Naive thymus-derived CD8-positive, alpha-beta T cell (primary cell): ENCODE measurements at regions not wholly inside any gene's neighbourhood (a gene's known extent, or its start where the extent isn't known, plus 50 kb on each side); places are given as distances from the start of the nearest gene placed in this dataset.
"Not testable (repeated sequence)": the region's sequence is repeated elsewhere in the genome, so short reads cannot be mapped to it uniquely, and the experiment has no call there.

Experiments
- ATAC-seq, 2 donors: fragments of 150-1000 bp; cut with Tn5 transposase in 1 of 2; sonication (Bioruptor Pico), chemical (Tn5 transposase) in 1 of 2; 1 replicate in 1 of 2; 2 replicates in 1 of 2; pipeline ENCODE4 v1.10.0; 2021; ENCODE audit warnings: mild to moderate bottlenecking in 2 of 2, moderate library complexity in 2 of 2
- POLR2A ChIA-PET: fragments of 350-600 bp; sonication (Branson Sonifier 250); formaldehyde crosslinking; loops from one replicate; lab custom pipeline; 2021; ENCODE audit warnings: antibody characterized with exemption; lab: Charles Lee
- DNase-seq, 10 donors: peaks; one replicate each; pipeline versions ENCODE4 v3.0.0 to v3.0.0-alpha.2; 2020 to 2022
- H3K27ac Mint-ChIP-seq, 10 donors: one replicate each; pipeline ENCODE4 v1.8.0; 2020 to 2022; ENCODE audit warnings: mild to moderate bottlenecking in 10 of 10, mixed read lengths in 10 of 10, moderate library complexity in 4 of 10, inconsistent platforms in 1 of 10
- H3K27me3 Mint-ChIP-seq, 5 donors: one replicate each; pipeline ENCODE4 v1.8.0; 2021 to 2022; ENCODE audit warnings: mixed read lengths in 5 of 5
- H3K36me3 Mint-ChIP-seq, 3 donors: one replicate each; pipeline ENCODE4 v1.8.0; 2020 to 2022; ENCODE audit warnings: mixed read lengths in 3 of 3, mild to moderate bottlenecking in 2 of 3, inconsistent platforms in 1 of 3
- H3K4me1 Mint-ChIP-seq, 4 donors: one replicate each; pipeline ENCODE4 v1.8.0; 2021 to 2022; ENCODE audit warnings: mixed read lengths in 4 of 4
- H3K4me3 Mint-ChIP-seq, 10 donors: one replicate each; pipeline ENCODE4 v1.8.0; 2020 to 2022; ENCODE audit warnings: mild to moderate bottlenecking in 10 of 10, mixed read lengths in 10 of 10, moderate library complexity in 6 of 10, inconsistent platforms in 1 of 10
- H3K9me3 Mint-ChIP-seq, 9 donors: one replicate each; pipeline ENCODE4 v1.8.0; 2020 to 2022; ENCODE audit warnings: mixed read lengths in 9 of 9, mild to moderate bottlenecking in 3 of 9, inconsistent platforms in 1 of 9, moderate library complexity in 1 of 9

GRCh38 chr12:71291746-71292145 lies 133.9 kb upstream of the TSPAN8 start:
- Mint-ChIP-seq H3K4me1 (no peaks in the 10 kb centered on the region), H3K36me3 (peaks cover 0 to 5% (median 0%) of the 10 kb centered on the region in 3 donors), H3K9me3 (peaks cover 3 to 35% (median 15%) of the 10 kb centered on the region in 9 donors), H3K4me3 (no peak overlapping the region), H3K27me3 (peaks cover 0 to 17% (median 3%) of the 10 kb centered on the region in 5 donors), H3K27ac (no peak overlapping the region)
- POLR2A ChIA-PET = no interaction called here
- ATAC-seq (no peak), DNase-seq (no peak)

- Mint-ChIP-seq H3K36me3 (no peaks in the 10 kb centered on the region), H3K4me1 (no peaks in the 10 kb centered on the region), H3K4me3 (no peak overlapping the region), H3K9me3 (peaks cover 0 to 7% (median 0%) of the 10 kb centered on the region in 9 donors), H3K27me3 (peaks cover 0 to under 1% (median 0%) of the 10 kb centered on the region in 5 donors), H3K27ac (no peak overlapping the region)
- no peak for ATAC-seq
- no peak for DNase-seq
- POLR2A ChIA-PET = no interaction called here
These were observed 126.1 kb upstream of the TSPAN8 start for GRCh38 chr12:71283883-71284282.

DNA sequence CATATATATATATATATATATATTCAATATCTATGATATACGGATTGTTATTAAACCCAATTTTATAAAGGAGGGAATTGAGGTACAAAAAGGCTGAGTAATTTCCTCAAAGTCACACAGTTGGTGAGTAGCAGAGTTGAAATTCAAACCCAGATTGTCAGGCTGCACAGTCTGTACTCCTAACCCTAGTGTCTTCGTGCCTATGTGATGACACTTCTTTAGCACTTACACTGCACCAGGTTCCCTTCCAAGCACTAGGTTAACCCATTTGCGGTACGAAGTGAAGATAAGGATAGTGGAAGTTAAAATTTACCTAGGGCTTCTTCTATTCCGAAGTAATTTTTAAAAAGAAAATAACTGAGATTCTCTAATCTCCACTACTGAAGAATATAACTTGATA lies 125.1 kb upstream of the TSPAN8 start:
- POLR2A ChIA-PET = no interaction called here
- no peak overlapping the region for H3K27ac Mint-ChIP-seq
- ATAC-seq = no peak
- H3K4me1 Mint-ChIP-seq = no peaks in the 10 kb centered on the region
- H3K4me3 Mint-ChIP-seq = no peak overlapping the region
- no peak for DNase-seq
- peaks cover 0 to 7% (median 0%) of the 10 kb centered on the region in 9 donors for H3K9me3 Mint-ChIP-seq
- H3K36me3 Mint-ChIP-seq = no peaks in the 10 kb centered on the region
- H3K27me3 Mint-ChIP-seq = peaks cover 0 to 4% (median 0%) of the 10 kb centered on the region in 5 donors

DNA sequence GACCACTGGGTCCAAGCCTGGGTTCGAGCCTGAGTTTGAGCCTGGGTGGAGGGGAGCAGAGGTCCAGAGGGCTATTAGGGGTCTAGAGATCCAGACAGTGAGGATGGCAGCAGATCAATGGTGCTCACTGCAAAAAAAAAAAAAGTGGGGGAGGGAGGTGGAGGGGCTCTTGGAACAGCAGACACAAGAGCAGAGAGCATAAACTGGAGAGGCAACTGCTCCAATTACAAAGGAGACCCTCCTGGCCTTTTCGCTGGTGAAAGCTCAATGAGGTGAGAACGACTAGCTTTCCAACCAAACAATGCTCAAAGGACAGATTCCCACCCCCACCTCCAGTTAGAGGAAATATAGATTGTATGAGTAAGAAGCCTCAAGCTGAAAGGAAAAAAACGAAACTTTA lies 124.2 kb upstream of the TSPAN8 start:
- no peak overlapping the region for H3K4me3 Mint-ChIP-seq
- DNase-seq = no peak
- no peak overlapping the region for H3K27ac Mint-ChIP-seq
- no peaks in the 10 kb centered on the region for H3K4me1 Mint-ChIP-seq
- no peak for ATAC-seq
- POLR2A ChIA-PET = no interaction called here
- H3K9me3 Mint-ChIP-seq = peaks cover 0 to 6% (median 0%) of the 10 kb centered on the region in 9 donors
- no peaks in the 10 kb centered on the region for H3K36me3 Mint-ChIP-seq
- H3K27me3 Mint-ChIP-seq = peaks cover 0 to 4% (median 0%) of the 10 kb centered on the region in 5 donors

DNA sequence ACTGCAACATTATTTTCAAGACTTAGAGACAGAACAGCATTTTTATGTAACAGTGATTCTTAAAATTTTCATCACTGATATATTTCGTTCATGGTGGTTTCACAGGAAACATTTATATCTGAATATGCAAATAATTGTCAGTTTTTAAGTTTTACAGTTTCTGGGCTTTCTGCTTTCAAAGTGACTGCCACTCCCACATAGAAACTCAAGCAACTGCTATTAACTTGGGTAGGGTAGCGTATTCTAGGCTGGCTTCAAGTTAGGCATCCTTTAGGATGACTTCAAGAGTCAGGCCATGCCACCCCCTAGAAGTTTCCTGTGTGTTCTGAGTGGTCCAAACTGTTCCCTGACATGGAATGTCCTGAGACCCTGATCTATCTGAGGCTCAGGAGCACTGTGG lies 123.6 kb upstream of the TSPAN8 start:
- peaks cover 0 to 5% (median 0%) of the 10 kb centered on the region in 9 donors for H3K9me3 Mint-ChIP-seq
- POLR2A ChIA-PET = no interaction called here
- ATAC-seq (no peak), DNase-seq (no peak)
- no peaks in the 10 kb centered on the region for H3K36me3 Mint-ChIP-seq
- H3K27ac Mint-ChIP-seq = no peak overlapping the region
- H3K4me3 Mint-ChIP-seq = no peak overlapping the region
- no peaks in the 10 kb centered on the region for H3K4me1 Mint-ChIP-seq
- H3K27me3 Mint-ChIP-seq = peaks cover 0 to 4% (median 0%) of the 10 kb centered on the region in 5 donors

GRCh38 chr12:71277866-71278265 lies 120.1 kb upstream of the TSPAN8 start:
- no peak for DNase-seq
- Mint-ChIP-seq H3K27me3 (peaks cover 0 to 7% (median 0%) of the 10 kb centered on the region in 5 donors), H3K4me1 (no peaks in the 10 kb centered on the region), H3K4me3 (no peak overlapping the region), H3K9me3 (peaks cover 0 to 4% (median 0%) of the 10 kb centered on the region in 9 donors), H3K27ac (no peak overlapping the region), H3K36me3 (no peaks in the 10 kb centered on the region)
- POLR2A ChIA-PET = no interaction called here
- ATAC-seq = no peak

DNA sequence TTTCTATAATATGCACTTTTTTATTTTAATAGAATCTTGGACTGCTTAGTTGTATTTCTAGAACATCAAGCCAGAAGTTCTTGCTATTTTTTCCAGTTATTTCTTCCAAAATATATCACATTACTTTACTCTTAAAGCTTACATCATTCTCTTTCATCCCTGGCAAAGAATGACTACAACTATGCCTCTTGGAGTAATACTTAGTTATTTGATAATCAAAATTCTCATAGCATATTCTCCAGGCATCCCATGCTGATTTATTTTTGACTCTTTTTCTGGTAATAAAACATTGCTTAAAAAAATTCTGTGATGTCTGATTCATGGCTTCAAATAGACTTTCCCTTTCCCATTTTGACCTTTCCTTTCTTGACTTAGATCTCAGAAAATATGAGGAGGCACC lies 118.7 kb upstream of the TSPAN8 start:
- no peak overlapping the region for H3K4me3 Mint-ChIP-seq
- POLR2A ChIA-PET = no interaction called here
- H3K27ac Mint-ChIP-seq = no peak overlapping the region
- H3K4me1 Mint-ChIP-seq = no peaks in the 10 kb centered on the region
- peaks cover 0 to 12% (median 0%) of the 10 kb centered on the region in 5 donors for H3K27me3 Mint-ChIP-seq
- no peak for ATAC-seq
- H3K9me3 Mint-ChIP-seq = peaks cover 0 to 4% (median 0%) of the 10 kb centered on the region in 9 donors
- no peak for DNase-seq
- no peaks in the 10 kb centered on the region for H3K36me3 Mint-ChIP-seq

- H3K36me3 Mint-ChIP-seq, DNase-seq, H3K4me1 Mint-ChIP-seq, H3K4me3 Mint-ChIP-seq, ATAC-seq, H3K27me3 Mint-ChIP-seq, POLR2A ChIA-PET, H3K27ac Mint-ChIP-seq: not testable (repeated sequence)
- H3K9me3 Mint-ChIP-seq = peaks cover 0 to 12% (median 0%) of the 10 kb centered on the region in 9 donors
These were observed 113.0 kb upstream of the TSPAN8 start for GRCh38 chr12:71270794-71271193.

- POLR2A ChIA-PET = no interaction called here
These were observed 112.3 kb upstream of the TSPAN8 start for GRCh38 chr12:71270057-71270456.

GRCh38 chr12:71269281-71269598 lies 111.4 kb upstream of the TSPAN8 start:
- no peak for DNase-seq
- Mint-ChIP-seq H3K4me3 (no peak overlapping the region), H3K27ac (no peak overlapping the region), H3K27me3 (peaks cover 0 to 8% (median 0%) of the 10 kb centered on the region in 5 donors), H3K4me1 (no peaks in the 10 kb centered on the region), H3K36me3 (no peaks in the 10 kb centered on the region), H3K9me3 (peaks cover 0 to 12% (median 0%) of the 10 kb centered on the region in 9 donors)
- POLR2A ChIA-PET = no interaction called here
- ATAC-seq = no peak

More at GRCh38 chr12:71270057-71270456, 112.3 kb upstream of the TSPAN8 start:
- Mint-ChIP-seq H3K9me3 (peaks cover 0 to 12% (median 0%) of the 10 kb centered on the region in 9 donors), H3K36me3 (no peaks in the 10 kb centered on the region), H3K27me3 (peaks cover 0 to 8% (median 0%) of the 10 kb centered on the region in 5 donors), H3K4me1 (no peaks in the 10 kb centered on the region), H3K27ac (no peak overlapping the region), H3K4me3 (no peak overlapping the region)
- no peak for ATAC-seq
- no peak for DNase-seq

DNA sequence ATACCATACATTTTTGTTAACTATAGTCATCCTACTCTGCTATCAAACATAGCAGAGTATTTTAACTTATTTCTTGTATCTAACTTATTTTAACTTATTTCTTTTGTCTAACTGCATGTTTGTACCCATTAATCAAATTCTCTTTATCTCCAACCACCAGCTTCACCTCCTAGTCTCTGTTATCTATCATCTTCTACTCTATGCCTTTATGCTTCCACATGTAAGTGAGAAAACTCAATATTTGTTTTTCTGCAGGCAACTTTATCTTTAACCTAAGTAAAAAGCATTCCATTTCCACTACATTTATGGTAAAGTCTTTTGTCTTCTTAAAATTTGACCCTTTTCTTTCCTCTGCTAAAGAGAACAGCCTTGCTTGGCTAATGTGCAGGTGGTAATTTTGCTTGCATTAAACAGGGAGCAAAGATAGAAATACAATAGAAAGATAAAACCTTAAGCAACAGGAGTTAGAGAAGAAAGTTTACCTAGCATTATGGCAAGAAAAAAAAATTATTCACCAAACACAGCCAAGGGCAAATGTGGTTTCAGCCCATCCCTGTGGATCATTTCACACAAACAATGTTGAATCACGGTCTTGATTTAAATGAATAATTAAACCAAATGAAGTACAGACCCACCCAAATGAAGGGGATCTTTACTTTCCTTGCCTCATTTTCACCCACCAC lies 110.9 kb upstream of the TSPAN8 start:
- Mint-ChIP-seq H3K4me3 (no peak overlapping the region), H3K9me3 (peaks cover 0 to 12% (median 0%) of the 10 kb centered on the region in 9 donors), H3K36me3 (no peaks in the 10 kb centered on the region), H3K27ac (no peak overlapping the region), H3K27me3 (peaks cover 0 to 8% (median 0%) of the 10 kb centered on the region in 5 donors), H3K4me1 (no peaks in the 10 kb centered on the region)
- DNase-seq (no peak), ATAC-seq (no peak)
- POLR2A ChIA-PET = no interaction called here

- Mint-ChIP-seq H3K9me3 (peaks cover 0 to 12% (median 0%) of the 10 kb centered on the region in 9 donors), H3K36me3 (no peaks in the 10 kb centered on the region), H3K4me3 (no peak overlapping the region), H3K27me3 (no peaks in the 10 kb centered on the region), H3K27ac (no peak overlapping the region), H3K4me1 (no peaks in the 10 kb centered on the region)
- POLR2A ChIA-PET = no interaction called here
- DNase-seq = no peak
- ATAC-seq = no peak
These were observed 108.8 kb upstream of the TSPAN8 start for GRCh38 chr12:71266606-71267005.

DNA sequence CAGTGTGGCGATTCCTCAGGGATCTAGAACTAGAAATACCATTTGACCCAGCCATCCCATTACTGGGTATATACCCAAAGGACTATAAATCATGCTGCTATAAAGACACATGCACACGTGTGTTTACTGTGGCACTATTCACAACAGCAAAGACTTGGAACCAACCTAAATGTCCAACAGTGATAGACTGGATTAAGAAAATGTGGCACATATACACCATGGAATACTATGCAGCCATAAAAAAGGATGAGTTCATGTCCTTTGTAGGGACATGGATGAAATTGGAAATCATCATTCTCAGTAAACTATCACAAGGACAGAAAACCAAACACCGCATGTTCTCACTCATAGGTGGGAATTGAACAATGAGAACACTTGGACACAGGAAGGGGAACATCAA lies 107.9 kb upstream of the TSPAN8 start:
- H3K4me1 Mint-ChIP-seq, POLR2A ChIA-PET, H3K4me3 Mint-ChIP-seq, H3K27ac Mint-ChIP-seq, H3K36me3 Mint-ChIP-seq, H3K27me3 Mint-ChIP-seq, DNase-seq, ATAC-seq, H3K9me3 Mint-ChIP-seq: not testable (repeated sequence)

GRCh38 chr12:71262466-71262865 lies 104.7 kb upstream of the TSPAN8 start:
- DNase-seq (no peak), ATAC-seq (no peak)
- Mint-ChIP-seq H3K27me3 (peaks cover 0 to 2% (median 0%) of the 10 kb centered on the region in 5 donors), H3K9me3 (peaks cover 0 to 8% (median 0%) of the 10 kb centered on the region in 9 donors), H3K4me3 (no peak overlapping the region), H3K36me3 (no peaks in the 10 kb centered on the region), H3K4me1 (no peaks in the 10 kb centered on the region), H3K27ac (no peak overlapping the region)
- POLR2A ChIA-PET = no interaction called here
